Fibroblast of lung (primary cell): ENCODE measurements at regions not wholly inside any gene's neighbourhood (a gene's known extent, or its start where the extent isn't known, plus 50 kb on each side); places are given as distances from the start of the nearest gene placed in this dataset.

Experiments used
- DNase-seq, 2 donors: peaks; one replicate each; pipeline versions ENCODE4 v3.0.0 to v3.0.0-alpha.2; 2010; ENCODE audit warnings: low read depth in 2 of 2
- H2AFZ ChIP-seq: 2 replicates; pipeline ENCODE4 v1.5.1; 2012; ENCODE audit warnings: low read length, control low read depth, inconsistent platforms
- H3K27ac ChIP-seq: 2 replicates; pipeline ENCODE4 v1.5.1; 2011; ENCODE audit warnings: low read length, control low read depth; ENCODE audit not compliant: insufficient read depth
- H3K27me3 ChIP-seq: 2 replicates; pipeline ENCODE4 v1.5.1; 2011; ENCODE audit warnings: mild to moderate bottlenecking, low read length; ENCODE audit not compliant: control insufficient read depth, insufficient read depth
- H3K36me3 ChIP-seq: 2 replicates; pipeline ENCODE4 v1.5.1; 2011; ENCODE audit warnings: low read length; ENCODE audit not compliant: control insufficient read depth, insufficient read depth
- H3K4me1 ChIP-seq: 2 replicates; pipeline ENCODE4 v1.5.1; 2011; ENCODE audit warnings: low read length; ENCODE audit not compliant: control insufficient read depth, insufficient read depth; ENCODE audit errors: extremely low read depth
- H3K4me2 ChIP-seq: 2 replicates; pipeline ENCODE4 v1.5.1; 2011; ENCODE audit warnings: low read length, control low read depth; ENCODE audit not compliant: insufficient read depth; ENCODE audit errors: extremely low read depth
- H3K4me3 ChIP-seq, 4 experiments: fragments of 200-600 bp in 1 of 4; sonication (generic) in 1 of 4; replicated peaks in 1 of 4; 2 replicates each; pipeline ENCODE4 v1.5.1; 2011 to 2016; ENCODE audit warnings: low read length in 4 of 4, low read depth in 3 of 4, mild to moderate bottlenecking in 3 of 4, control low read depth in 2 of 4, inconsistent platforms in 1 of 4, mixed read lengths in 1 of 4; ENCODE audit not compliant: insufficient read depth in 1 of 4; ENCODE audit errors: control extremely low read depth in 1 of 4
- H3K79me2 ChIP-seq: 2 replicates; pipeline ENCODE4 v1.5.1; 2012; ENCODE audit warnings: mild to moderate bottlenecking, low read length, inconsistent platforms; ENCODE audit not compliant: control insufficient read depth, insufficient read depth
- H3K9ac ChIP-seq: 2 replicates; pipeline ENCODE4 v1.5.1; 2011; ENCODE audit warnings: mild to moderate bottlenecking, low read length, control low read depth; ENCODE audit not compliant: insufficient read depth
- H3K9me3 ChIP-seq: 2 replicates; pipeline ENCODE4 v1.5.1; 2012; ENCODE audit warnings: low read depth, low read length; ENCODE audit not compliant: control insufficient read depth, insufficient read depth
- H4K20me1 ChIP-seq: 2 replicates; pipeline ENCODE4 v1.5.1; 2011; ENCODE audit warnings: low read length; ENCODE audit not compliant: control insufficient read depth, insufficient read depth; ENCODE audit errors: extremely low read depth
- EZH2 ChIP-seq: IDR thresholded peaks from 2 replicates; pipeline ENCODE4 v1.5.1; 2012; ENCODE audit warnings: low read length, control low read depth, mild to moderate bottlenecking; ENCODE audit errors: missing control alignments
- TF ChIP-seq, protein P1 (sequence below), 2 donors: IDR thresholded peaks in 1 of 2; conservative IDR thresholded peaks in 1 of 2; 1 replicate in 1 of 2; 2 replicates in 1 of 2; pipeline ENCODE4 v1.5.1; 2011 to 2012; ENCODE audit warnings: low read length in 2 of 2, control low read depth in 1 of 2, inconsistent platforms in 1 of 2, low read depth in 1 of 2, mild to moderate bottlenecking in 1 of 2

DNA sequence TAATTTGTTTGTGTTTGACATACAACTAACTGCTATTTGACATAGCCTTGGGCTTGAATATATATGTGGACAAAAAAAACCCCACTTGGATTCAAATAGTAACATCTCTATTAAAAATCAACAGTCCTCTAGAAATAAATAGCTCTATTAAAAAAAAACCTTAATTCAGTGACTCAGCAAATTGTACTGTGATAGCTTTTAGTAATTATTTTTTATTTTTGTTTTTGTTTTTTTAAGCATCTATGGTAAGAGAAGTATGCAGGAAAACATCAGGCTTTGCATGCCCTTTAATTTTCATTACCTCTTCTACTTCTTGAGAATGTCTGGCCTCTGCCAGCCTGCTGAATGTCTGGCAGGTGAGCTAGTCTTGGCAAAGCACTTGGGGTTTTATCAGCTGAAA is 300.7 kb downstream of the NPR3 start:
- H3K9me3 ChIP-seq, result no peaks in the 10 kb centered on the region
- no peak overlapping the region for H3K9ac ChIP-seq
- H4K20me1 ChIP-seq, result no peaks in the 10 kb centered on the region
- no peaks in the 10 kb centered on the region for H3K36me3 ChIP-seq
- H2AFZ ChIP-seq, result no peak overlapping the region
- H3K27ac ChIP-seq, result no peak overlapping the region
- H3K27me3 ChIP-seq, result no peaks in the 10 kb centered on the region
- H3K4me2 ChIP-seq, result no peak overlapping the region
- no peak for DNase-seq
- no peak overlapping the region for H3K4me3 ChIP-seq
- TF ChIP-seq, protein P1, sequence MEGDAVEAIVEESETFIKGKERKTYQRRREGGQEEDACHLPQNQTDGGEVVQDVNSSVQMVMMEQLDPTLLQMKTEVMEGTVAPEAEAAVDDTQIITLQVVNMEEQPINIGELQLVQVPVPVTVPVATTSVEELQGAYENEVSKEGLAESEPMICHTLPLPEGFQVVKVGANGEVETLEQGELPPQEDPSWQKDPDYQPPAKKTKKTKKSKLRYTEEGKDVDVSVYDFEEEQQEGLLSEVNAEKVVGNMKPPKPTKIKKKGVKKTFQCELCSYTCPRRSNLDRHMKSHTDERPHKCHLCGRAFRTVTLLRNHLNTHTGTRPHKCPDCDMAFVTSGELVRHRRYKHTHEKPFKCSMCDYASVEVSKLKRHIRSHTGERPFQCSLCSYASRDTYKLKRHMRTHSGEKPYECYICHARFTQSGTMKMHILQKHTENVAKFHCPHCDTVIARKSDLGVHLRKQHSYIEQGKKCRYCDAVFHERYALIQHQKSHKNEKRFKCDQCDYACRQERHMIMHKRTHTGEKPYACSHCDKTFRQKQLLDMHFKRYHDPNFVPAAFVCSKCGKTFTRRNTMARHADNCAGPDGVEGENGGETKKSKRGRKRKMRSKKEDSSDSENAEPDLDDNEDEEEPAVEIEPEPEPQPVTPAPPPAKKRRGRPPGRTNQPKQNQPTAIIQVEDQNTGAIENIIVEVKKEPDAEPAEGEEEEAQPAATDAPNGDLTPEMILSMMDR (conservative IDR thresholded peaks at IDR 0.05 in 1 of 2, IDR thresholded peaks at IDR 0.05 in 1 of 2; ENCODE audit: low read depth in 1 of 2, low read length in 2 of 2), result no peak
- TF ChIP-seq EZH2, result no peak
- no peaks in the 10 kb centered on the region for H3K79me2 ChIP-seq
- no peaks in the 10 kb centered on the region for H3K4me1 ChIP-seq

DNA sequence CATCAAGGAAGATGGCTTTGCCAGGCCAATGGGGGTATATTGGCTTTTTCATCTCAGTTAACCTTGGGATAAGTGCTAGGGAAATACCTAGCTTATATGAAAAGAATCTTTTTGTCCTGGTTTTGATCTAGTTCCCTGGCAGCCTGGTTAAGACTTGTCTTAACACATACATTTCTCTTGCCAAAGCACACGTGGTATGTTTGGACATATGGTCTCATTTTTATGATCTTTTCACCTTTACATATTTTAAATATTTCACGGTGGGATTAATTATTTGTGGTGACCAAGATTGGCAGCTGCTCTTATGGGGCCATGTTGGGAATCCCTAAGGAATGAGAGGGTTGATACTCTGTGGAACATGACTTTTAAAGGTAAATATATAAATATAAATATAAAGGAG is 312.5 kb downstream of the NPR3 start:
- no peak overlapping the region for H3K4me2 ChIP-seq
- no peaks in the 10 kb centered on the region for H3K27me3 ChIP-seq
- no peak overlapping the region for H3K4me3 ChIP-seq
- H3K79me2 ChIP-seq, result no peaks in the 10 kb centered on the region
- no peak overlapping the region for H2AFZ ChIP-seq
- DNase-seq, result peak in 1 of 2 donors; percentile 63
- H3K9ac ChIP-seq, result no peak overlapping the region
- no peaks in the 10 kb centered on the region for H3K9me3 ChIP-seq
- H3K27ac ChIP-seq, result no peak overlapping the region
- no peaks in the 10 kb centered on the region for H3K36me3 ChIP-seq
- no peak for TF ChIP-seq EZH2
- TF ChIP-seq, protein P1 (conservative IDR thresholded peaks at IDR 0.05 in 1 of 2, IDR thresholded peaks at IDR 0.05 in 1 of 2; ENCODE audit: low read depth in 1 of 2, low read length in 2 of 2), result no peak
- no peaks in the 10 kb centered on the region for H3K4me1 ChIP-seq
- no peaks in the 10 kb centered on the region for H4K20me1 ChIP-seq

DNA sequence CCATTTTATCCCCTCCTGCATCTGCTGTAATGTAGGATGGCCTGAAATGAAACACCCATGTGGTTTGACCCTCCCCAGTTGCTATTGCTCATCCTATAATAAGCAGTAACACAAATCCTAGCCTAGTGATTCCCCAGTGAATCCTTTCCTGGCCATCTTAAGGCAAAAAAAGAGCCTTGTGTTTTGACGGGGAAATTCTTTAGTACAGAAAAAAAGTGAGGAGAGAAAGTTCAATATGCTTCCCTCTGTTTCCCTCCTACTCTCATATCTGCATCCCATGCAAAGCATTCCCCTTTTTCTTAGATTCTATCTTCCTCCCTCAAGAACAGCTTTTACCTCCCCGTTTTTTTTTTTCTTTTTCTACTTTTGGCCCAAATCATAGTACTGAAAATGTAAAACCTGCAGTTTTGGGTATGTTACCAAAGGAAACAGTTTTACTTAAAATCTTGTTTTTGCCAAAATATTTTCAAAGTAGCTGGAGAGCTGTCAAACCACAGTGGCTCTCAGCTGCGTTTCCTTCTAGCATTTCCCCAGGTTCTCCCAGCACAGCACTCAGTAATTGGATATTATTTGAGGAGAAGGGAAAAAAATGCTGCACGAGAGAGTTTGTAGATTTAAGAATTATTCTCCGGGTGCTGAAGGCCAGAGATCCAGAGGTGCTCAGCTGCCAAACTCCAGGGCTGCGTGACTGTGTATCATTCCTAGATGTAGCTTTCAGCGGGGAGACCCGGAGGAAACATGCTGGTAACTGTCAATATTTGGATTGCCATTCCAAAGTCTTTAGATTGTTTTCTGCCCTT is 321.4 kb downstream of the NPR3 start:
- Histone ChIP-seq H3K9ac (no peak overlapping the region), H3K79me2 (no peaks in the 10 kb centered on the region), H3K4me3 (peak overlapping the region in 1 of 4 experiments; percentile 5), H4K20me1 (no peaks in the 10 kb centered on the region), H3K4me1 (no peaks in the 10 kb centered on the region), H3K4me2 (peak overlapping the region; percentile 15), H3K9me3 (no peaks in the 10 kb centered on the region), H3K27ac (no peak overlapping the region), H3K36me3 (no peaks in the 10 kb centered on the region), H2AFZ (peak overlapping the region; percentile 17), H3K27me3 (no peaks in the 10 kb centered on the region)
- DNase-seq, result peak; percentile 40 to 56
- TF ChIP-seq EZH2, result no peak
- TF ChIP-seq, protein P1 (conservative IDR thresholded peaks at IDR 0.05 in 1 of 2, IDR thresholded peaks at IDR 0.05 in 1 of 2; ENCODE audit: low read depth in 1 of 2, low read length in 2 of 2), result no peak
